NCI-H1694 (cell line): ENCODE measurements at regions not wholly inside any gene's neighbourhood (a gene's known extent, or its start where the extent isn't known, plus 50 kb on each side); places are given as distances from the start of the nearest gene placed in this dataset.
"Not testable (repeated sequence)": the region's sequence is repeated elsewhere in the genome, so short reads cannot be mapped to it uniquely, and the experiment has no call there.

Experiments used
- DNase-seq: peaks from one replicate; lab custom pipeline; 2025; lab: John Stamatoyannopoulos, UW

DNA sequence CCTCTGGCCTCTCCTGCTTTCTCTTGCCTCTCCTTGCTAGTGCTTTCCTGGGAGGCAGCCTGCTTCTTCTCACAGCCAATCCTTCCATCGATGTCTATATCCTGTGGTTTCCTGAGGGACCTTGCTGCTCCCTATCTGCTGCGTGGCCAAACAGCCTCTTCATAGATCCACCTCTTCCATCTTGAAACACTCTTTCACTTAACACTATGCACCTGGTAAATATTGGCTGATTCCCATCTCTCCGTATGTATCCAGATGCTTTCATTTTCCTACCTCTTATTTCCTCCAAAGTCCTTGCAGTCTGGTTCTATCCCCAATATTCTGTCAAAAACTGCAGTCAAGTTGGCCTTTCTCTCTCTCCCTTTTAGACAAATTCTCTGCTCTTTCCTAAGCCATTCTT, 205.2 kb upstream of the CFAP20DC start:
- DNase-seq, result no peak

DNA sequence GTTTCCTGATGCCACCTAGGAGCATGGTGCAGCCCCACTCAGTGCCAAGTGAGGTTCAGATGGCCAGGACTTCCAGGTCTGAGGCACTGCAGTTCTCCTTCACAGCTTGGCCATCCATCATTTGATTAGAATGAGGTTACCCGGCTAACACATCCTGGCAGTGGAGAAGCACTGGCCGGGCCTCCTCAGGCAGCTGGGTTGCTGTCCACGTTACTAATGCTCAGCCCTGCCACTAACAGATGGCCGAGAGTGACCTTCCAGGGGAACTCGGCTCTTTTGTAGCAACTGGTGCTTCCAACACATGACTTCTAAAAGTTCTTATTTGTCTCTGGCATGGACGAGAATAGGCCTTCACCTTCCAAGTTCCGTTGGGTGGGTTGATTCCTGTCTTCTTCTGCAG, 204.6 kb upstream of the CFAP20DC start:
- no peak for DNase-seq

DNA sequence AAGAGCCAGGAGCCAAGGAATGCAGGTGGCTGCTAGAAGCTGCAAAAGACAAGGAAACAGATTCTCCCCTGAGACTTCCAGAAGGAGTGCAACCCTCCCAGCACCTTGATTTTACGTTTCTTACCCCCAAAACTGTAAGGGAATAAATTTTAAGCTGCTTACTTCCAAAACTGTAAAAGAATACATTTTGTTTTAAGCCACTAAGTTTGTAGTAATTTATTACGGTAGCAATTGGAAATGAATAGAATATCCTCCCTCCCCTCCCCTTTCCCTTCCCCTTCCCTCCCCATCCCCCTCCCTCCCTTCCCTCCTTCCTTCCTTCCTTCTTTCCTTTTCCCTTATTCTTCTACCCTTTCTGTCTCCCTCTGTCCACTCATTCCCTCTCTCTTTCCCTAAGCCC, 203.7 kb upstream of the CFAP20DC start:
- DNase-seq, result no peak

DNA sequence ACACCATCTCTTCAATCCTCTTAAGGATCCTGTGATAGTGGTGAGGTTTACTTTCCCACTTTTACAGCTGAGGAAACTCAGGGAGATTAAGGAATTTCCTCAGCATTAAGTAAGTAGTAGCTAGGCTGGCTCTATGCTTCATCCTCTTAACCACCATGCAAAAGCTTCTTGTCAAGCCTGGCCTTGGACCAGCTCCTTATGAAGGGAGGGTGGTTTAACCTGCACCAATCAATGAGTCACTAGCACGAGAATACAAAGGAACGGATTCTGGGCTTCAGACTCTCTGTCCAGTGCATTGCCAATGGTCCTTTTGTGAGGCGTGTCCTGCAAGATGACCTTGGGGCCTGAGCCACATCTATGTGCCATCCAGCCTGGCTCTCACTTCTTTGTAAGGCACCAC, 202.0 kb upstream of the CFAP20DC start:
- no peak for DNase-seq

DNA sequence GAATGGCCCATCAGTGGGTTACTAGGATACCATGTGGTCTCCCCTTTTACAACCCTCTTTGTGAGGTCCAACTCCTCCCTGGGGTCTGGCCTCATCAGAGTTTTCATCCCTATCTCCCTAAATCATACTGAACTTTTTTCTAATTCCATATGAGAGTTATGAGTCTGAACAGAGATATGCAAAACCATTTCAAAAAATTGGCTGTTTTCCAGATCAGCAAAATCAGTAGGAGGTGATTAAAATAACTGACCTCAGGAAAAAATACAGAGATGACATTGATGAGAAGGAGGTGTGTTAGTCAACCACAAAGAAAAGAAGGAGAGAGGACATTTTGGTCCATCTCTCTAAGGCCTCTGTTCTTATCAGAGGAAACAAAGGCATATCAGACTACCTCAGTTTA, 200.8 kb upstream of the CFAP20DC start:
- no peak for DNase-seq

DNA sequence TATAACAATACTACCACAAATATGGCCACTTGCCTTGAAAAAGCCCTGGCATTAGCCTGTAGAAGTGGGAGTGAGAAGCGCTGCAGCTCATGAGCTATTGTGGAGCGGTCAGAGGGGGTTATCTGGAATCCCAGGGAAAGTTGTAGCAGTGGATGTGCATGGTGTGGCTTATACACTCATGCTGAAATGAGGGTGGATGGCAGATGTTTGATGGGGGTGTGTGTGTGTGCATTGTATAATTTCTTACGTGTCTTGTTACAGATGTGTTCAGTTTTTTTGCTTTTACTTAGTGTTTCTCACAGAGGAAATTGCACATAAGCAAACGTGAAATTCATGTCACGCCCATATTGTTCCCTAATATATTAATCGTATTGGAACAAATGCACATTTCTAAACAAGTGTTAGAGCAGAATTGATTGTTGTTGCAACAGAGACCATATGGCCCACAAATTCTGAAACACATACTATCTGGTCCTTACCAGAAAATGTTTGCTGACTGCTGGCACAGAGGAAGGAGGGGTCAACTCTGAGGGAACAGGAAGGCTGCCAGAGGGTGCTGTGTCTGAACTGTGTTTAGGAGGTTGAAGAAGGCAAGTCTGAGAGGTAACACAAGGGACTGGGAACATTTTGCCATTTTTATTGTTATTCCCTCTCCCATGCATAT, 200.0 kb upstream of the CFAP20DC start:
- no peak for DNase-seq

DNA sequence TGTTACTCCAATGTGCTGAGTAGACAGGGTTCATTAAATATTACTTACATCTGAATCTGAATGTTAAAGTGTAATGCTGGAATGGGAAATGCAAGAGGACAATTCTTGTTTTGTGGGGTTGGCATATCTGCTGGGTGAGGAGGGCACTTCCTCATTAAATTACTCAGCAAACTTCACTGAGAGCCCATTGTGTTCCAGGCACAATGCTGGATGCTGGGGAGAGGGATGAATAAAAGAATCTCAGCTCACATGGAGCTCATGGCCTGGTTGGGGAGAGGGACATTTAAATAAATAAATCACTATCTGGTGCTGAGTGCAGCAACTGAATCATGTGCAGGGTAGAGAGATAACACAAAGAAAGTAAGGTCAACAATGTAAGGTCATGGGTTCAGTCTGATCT, 199.2 kb upstream of the CFAP20DC start:
- no peak for DNase-seq

DNA sequence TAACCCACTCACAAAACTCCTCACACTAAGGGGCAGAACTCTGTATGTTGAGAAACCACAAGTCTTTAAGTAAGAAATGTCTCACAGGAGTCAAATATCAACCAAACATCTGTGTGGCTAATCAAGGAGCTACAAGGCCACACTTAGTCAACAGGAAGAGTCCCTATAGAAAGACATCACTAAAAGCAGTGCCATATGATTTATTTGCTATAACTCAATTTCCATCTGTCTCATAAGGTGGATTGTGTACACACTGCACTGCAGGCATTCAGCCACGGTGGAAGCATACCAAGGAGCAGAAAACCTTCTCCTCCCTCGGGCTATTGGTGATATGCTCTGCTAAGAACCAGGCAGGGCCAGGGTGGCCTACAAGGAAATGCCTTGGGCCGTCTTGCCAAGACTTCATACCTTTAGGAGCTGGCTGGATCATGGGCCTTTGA, 197.6 kb upstream of the CFAP20DC start:
- DNase-seq, result no peak

DNA sequence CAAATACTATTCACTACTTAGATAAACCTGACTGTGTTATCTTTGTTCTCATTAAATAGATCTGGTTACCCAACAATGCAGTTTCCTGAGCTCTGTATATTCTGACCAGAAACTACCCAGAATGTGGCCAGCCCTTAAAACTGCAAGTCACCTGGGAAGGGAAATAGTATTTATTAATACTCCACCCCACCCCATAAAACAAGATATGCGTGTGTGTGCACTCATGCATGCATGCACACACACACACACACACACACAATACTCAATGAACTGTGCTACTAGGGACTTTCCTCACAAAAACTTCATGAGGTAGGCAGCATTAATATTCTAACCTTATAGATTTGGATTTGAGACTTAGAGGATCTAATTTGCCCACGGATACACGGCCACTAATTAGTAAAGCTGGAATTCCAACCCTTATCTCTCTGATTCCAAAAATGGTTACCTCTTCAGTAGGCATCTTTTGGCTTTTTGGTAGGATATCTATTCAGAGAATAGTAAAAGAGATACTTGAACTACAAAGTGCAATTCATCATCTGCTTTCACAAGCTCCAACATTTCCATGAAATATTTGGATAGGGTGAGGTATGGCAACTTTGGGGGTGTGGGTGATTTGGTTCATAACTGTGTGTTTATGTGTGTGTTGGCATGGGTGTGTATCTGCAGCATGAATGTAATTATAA, 197.0 kb upstream of the CFAP20DC start:
- DNase-seq, result no peak

DNA sequence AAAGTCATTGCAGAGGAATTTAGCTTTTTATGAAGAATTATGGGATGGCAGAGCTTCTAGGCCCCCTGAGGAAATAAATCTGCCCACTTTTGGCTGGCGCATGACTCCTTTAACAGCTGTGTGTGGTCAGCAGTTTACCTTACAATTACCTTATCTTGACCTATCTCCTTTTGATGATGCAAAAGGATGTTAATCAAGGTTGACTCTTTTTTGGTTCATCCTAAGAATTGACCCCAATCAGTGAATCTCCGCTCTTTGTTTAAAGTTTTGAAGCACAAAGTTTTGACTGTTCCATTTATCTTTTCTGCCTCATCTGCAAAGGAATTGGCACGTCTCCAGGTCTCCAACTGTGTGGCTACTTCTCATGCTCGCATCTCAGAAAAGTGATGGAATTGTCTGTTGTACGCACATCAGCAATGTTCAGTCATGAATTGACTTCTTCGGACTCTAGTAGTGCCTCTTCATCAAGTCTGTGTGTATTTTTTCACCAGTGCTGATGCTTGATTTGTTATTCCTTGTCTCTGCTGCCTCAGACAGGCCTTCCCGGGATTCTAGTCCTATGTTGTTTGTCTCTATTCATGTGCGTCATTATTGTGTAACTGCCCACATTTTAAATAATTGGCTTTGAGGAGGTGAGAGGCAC, 196.2 kb upstream of the CFAP20DC start:
- no peak for DNase-seq

DNA sequence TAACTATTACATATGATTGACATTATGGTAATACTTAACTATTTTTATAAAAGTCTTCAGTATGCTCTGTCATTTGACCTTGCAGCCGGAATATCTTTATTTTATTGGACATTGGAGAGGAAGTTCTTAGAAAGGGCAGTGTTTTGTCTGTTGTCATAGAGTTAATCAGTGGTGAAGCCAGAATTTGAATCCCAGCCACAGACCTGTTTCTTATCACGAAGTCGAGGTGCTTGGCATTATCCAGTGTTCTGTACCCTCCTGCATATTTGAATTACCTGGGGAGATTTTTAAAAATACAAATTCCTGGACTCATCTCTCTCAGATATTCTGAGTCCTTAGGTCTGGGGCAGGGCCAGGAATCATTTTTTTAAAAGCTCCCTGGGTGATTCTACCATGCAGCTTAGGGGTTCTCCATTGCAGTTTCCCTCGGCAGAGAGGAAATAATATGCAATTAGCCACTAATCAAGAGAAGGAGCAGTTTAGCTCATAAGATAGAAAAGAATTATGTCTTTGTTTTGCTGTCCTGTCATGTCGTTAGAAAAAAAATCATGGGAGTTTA, 195.6 kb upstream of the CFAP20DC start:
- DNase-seq, result no peak

DNA sequence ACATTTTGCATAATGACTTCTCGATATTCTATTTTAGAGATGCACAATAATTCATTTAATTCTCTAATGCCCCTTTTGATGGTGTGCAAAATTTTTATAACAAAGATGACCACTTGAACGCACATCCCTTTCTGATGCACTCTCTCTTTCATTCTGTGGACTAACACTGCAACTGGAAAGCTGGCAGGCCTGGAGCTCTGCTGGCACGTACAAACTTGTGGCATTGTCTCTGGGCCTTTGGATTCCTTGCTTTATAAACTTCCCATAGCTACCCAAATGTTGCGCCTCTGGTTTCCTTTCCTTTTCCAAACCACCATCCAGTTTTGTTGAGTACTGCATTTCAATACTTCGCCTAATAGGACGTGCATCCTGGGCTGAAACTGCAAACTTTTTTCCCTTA, 194.5 kb upstream of the CFAP20DC start:
- no peak for DNase-seq

DNA sequence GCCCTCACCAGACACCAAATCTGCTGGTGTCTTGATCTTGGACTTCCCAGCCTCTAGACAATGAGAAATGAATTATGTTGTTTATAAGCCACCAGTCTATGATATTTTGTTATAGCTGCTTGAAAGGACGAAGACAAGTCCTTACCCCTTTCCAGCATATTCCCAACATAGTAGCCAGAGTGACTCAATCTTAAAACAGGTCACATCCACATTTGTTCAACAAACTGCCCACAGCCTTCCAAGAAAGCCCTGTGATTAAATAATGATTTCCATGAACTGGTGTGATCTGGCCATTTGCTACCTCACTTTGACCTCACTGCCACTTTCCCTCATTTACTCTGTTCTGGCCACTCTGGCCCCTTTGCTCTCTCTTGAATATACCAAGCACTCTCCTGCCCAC, 193.7 kb upstream of the CFAP20DC start:
- no peak for DNase-seq

DNA sequence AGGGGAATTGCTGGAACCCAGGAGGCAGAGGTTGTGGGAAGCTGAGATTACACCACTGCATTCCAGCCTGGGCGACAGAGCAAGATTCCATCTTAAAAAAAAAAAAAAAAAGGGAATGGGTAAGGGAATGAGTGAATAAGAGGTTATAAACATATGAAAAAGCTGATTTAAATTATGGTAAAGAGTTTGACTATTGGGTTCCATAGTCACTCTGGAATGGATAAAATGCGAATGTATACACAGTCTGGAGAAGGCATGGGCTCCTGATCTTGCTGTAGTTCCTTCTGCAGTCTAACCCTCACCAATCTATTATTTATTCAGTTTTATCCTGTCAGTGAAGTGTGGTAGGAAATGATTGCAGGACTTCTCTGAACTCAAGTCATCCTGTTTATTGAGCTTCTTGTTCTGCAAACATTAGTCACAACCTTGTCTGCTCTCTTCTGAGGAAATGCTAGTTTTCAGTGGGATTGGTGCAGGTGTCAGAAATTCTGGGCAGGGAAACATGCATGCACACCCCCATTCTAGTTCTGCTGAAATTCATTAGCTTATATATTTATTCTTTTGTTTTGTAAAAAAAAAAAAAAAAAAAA, 190.9 kb upstream of the CFAP20DC start:
- no peak for DNase-seq

DNA sequence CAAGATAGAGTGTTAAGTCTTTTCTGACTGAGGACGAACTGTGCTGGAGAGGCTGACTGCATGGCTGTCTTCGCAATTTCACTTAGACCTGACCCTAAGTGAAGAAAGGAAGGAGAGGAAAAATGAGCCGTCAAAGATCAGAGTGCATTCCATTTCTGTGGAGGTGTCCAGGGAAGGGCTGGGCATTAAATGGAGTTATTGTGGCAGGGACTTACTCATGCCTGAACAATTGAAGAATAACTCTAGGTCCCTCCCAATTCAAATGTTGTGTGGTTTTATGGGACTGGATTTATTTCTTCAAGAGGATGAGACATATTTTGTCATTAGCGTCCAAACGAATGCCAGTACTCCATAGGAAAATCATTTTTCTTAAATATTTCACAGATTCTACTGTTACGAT, 187.3 kb upstream of the CFAP20DC start:
- DNase-seq, result no peak

DNA sequence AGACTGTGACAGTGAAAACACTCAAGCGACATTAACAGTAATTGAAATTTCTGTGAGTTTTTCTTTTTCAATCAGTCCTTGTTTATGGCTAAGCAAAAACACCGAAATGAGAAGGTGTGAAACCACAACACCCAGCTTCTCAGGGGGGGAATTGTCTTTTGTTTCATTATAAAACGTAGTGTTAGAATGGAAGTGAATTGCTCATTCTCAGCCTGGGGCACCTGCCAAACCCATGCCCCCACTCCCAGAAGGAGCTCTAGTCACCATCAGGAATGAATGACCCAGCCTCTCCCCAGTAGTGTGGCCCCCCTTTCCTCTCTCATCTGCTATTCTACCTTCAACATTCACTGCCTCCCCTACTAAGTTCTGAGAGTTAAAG, 185.8 kb upstream of the CFAP20DC start:
- no peak for DNase-seq

DNA sequence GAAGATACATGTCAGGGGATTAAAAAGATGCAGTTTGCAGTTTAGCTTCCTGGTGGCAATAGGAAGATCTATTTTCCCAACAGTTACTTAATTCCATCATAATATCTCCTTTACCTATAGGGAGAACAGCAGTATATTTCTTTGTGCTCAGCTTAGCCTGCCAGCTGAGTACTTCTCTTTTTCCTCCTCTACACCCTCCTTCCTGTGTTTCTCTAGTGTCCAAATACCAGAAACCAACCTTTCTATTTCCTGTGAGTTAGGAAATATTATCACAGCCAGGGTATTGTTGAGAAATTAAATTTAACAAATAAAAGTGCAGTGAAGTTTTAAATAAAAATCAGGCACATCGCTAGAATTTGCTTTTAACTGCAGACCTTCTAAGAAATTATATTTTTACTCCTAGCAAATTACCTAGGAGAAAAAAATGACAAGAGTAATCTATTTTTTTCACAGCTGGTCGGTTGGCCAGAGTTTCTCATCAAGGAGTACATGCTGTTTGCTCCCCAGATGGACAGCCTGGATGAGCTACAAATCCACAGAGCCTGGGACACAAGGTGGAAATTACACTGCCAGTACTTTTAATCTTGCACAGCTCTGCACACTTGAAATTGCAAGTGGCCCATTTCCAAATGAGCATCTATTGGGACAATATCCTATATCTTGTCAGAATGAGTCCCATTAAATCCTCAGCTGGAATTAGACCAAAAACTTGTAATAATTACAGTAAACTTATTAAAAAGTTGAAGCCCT, 185.2 kb upstream of the CFAP20DC start:
- DNase-seq, result no peak

DNA sequence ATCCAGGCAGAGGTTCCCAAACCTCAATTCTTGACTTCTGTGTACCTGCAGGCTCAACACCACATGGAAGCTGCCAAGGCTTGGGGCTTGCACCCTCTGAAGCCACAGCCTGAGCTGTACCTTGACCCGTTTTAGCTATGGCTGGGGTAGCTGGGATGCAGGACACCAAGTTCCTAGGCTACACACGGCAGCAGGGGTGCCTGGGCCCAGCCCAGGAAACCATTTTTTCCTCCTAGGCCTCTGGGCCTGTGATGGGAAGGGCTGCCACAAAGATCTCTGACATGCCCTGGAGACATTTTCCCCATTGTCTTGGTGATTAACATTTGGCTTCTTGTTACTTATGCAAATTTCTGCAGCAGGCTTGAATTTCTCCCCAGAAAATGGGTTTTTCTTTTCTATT, 180.6 kb upstream of the CFAP20DC start:
- not testable (repeated sequence) for DNase-seq

DNA sequence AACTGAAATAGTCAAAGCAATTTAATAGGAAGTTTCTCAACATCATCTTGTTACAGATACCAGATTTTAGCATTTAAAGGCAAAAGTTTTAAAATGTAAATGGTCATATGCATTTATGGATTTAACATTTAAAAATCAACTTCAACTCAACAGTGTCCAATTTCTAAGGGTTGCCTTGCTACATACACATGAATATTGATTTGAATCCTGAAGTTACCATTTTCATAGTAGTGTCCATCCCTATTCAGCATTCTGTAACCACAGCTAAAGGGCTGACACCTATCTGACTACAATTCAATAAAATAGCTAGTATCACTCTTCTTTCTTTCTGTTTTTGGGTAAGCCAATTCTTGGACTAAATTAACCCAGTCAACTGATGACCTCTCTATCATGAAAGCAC, 164.0 kb upstream of the CFAP20DC start:
- no peak for DNase-seq

DNA sequence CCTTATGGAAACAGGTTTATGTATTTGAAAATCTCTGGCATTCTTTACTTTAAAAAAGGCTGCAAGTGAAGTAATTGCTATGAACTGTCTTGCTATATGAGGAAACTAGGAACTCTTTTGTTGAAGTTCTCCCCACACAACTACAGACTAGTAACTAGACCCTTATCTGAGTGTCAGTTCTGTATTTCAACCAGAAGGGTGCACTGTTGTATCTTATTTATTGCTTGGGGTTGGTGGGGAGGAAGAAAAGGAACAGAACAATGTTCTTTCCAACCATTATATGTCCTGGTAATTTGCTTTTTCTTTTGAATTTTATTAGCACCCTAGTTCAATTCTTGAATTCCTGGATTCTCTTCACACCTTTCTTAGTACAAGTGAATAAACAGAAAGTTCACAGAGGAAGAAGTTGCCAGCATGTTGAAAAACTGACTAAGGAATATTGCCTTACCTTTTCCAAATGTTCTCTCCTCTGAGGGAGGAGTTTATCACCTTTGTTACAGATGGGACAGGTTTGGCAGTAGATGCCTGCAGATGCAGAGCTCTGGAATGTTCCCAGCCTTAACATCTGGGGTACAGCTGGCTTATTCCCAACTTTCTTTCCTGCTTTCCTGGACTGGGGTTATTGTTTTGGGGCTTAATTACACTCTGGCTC, 162.4 kb upstream of the CFAP20DC start:
- DNase-seq, result peak; percentile 27

DNA sequence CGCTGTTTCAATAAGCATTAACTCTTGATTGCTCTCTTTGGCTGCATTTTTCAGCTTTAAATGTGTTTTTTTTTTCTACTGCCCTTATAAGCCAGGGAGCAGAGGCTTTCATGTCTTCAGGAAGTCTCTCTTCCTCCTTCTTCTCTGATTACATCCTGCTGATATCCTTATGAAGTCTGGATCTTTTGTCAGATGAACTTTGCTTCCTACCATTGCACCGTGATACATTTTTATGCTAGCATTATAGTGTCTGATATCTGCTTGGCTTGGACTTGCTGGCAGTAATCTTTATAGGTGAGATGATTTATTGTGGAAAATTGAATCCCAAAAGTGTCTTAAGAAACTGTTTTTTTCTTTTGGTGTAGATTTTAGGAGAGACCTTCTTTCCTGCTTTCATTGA, 160.4 kb upstream of the CFAP20DC start:
- no peak for DNase-seq

DNA sequence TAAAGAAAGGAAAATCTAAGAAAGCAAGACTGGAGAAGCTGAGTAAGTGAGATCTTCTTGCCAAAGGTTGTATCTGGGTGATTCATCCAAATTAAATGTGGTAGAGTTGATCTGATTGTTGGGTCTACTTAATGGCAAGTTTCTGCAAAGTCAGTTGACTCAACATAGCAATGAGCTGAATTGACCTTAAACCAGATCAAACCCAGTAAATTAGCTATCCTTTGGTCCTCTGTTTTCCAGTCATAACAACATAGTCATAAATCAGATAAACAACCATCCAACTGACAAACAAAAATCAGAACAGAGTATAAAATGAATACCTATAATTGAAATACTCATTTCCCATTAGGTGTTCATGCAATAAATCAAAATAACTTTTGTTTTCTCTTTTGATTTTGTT, 142.6 kb upstream of the CFAP20DC start:
- no peak for DNase-seq
